22Rv1 (cell line): ENCODE measurements at regions not wholly inside any gene's neighbourhood (a gene's known extent, or its start where the extent isn't known, plus 50 kb on each side); places are given as distances from the start of the nearest gene placed in this dataset.

Source experiments
- H3K27ac ChIP-seq: fragments of 450-650 bp; 2 replicates; pipeline ENCODE4 v1.5.1; 2017
- ZFX ChIP-seq: fragments of 450-650 bp; IDR thresholded peaks from 2 replicates; pipeline ENCODE4 v1.6.1; 2017; ENCODE audit warnings: antibody characterized with exemption, borderline replicate concordance
- TF ChIP-seq, protein P1 (sequence below): fragments of 450-650 bp; IDR thresholded peaks from 2 replicates; pipeline ENCODE4 v1.5.1; 2017; ENCODE audit warnings: mild to moderate bottlenecking

DNA sequence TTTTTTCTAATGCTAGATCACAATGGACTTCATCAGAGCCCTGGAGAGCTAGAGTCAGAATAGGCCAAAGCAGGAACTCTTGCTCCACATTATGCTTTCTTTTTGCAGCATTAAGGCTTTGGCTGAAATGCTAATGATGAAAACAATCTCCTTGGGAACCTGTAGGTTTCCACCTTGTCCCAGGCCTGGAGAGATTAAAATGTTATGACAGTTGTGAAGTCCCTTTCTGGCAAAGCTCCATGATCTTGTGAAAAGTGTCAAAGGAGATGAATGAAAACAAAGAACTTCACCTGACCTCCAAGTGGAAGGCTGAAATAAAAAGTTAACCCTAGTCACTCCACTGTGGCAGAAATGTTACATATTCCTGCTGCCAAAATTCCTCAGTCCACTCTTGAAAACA is 64.0 kb upstream of the LRRC1 start:
- no peak overlapping the region for H3K27ac ChIP-seq
- TF ChIP-seq, protein P1, sequence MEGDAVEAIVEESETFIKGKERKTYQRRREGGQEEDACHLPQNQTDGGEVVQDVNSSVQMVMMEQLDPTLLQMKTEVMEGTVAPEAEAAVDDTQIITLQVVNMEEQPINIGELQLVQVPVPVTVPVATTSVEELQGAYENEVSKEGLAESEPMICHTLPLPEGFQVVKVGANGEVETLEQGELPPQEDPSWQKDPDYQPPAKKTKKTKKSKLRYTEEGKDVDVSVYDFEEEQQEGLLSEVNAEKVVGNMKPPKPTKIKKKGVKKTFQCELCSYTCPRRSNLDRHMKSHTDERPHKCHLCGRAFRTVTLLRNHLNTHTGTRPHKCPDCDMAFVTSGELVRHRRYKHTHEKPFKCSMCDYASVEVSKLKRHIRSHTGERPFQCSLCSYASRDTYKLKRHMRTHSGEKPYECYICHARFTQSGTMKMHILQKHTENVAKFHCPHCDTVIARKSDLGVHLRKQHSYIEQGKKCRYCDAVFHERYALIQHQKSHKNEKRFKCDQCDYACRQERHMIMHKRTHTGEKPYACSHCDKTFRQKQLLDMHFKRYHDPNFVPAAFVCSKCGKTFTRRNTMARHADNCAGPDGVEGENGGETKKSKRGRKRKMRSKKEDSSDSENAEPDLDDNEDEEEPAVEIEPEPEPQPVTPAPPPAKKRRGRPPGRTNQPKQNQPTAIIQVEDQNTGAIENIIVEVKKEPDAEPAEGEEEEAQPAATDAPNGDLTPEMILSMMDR: no peak
- TF ChIP-seq ZFX: no peak

DNA sequence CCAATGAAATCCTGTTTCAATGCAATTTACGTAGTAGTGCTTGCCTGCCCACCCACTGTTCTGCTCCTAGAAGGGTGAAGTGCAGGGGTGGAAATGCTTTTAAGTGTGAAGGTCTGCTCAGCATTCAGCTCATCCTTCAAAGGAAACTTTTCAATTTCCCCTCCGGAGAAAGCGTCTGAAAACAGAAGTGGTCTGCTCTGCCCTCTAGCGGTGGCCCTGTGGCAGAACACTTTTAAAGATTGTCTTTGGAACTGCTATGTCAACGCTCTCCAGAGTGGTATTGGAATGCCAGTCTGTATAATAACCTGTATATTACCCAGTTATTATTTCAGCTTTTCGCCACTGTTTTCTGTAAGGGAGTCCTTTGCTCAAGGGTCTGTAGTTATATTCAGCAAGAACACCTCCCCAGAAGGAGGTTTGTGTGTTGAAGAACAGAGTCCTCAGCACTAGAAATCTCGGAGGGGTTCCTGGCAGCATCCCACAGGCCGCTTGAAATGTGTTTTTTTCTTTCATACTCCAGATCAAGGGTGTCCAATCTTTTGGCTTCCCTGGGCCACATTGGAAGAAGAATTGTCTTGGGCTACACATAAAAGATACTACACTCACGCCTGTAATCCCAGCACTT is 63.1 kb upstream of the KLHL31 start:
- no peak overlapping the region for H3K27ac ChIP-seq

DNA sequence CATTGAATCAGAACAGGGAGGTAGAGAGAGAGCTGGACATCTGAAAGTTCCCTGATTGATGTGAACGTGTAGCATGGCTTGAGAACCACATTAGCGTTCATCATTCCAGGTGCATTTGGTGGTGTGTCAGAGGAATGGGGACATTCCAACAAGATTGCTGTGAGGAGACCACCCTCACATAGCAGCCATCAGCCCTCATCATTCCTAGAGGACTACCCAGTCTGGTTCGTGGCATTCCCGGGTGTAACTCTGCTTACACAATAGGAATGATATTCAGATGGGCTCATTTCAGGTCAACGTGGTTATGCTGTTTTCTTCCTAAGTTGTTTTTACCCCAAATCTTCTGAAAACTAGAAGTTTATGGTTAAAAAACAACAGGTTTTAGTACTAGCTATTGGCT is 62.2 kb upstream of the KLHL31 start:
- no peak for TF ChIP-seq ZFX
- no peak overlapping the region for H3K27ac ChIP-seq

More for the DNA sequence above, 63.1 kb upstream of the KLHL31 start:
- TF ChIP-seq, protein P1: peak; percentile 85
- no peak for TF ChIP-seq ZFX

DNA sequence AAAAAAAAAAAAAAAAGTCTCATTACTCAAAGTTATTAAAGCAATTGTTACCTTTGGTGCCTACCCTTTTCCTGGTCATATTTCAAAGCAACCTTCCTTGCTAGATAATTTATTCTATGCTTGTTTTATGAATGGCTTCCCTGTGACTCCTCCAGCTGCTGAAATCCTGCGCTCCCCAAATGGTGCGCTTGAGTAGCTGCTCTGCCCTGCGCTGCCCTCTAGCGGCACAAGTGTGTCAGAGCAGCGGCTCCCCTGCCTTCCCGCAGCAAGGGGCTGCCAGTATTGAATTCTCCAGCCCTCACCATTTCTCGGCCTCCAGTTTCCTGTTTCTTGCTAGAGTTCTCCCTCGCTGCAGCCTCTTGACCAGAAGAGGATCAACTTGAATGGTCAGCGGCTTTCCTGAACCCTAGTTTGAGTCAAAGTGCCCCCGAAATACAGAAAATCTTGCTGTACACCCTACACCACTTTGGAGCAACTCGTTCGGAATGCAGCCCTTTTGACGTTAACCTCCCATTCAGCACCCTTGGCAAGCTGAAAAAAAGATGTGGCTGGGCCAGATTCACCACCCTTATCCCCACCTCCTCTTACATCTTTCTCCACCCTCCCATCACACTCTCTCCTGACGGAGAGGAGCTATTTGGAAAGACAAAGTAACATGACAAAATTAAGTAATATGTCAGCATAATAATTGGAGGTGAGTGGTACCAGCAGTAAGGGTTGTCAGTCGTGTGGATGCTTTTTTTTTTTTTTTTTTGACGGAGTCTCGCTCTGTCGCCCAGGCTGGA is 60.4 kb upstream of the KLHL31 start:
- no peak overlapping the region for H3K27ac ChIP-seq
- TF ChIP-seq, protein P1: peak; percentile 98
- no peak for TF ChIP-seq ZFX

DNA sequence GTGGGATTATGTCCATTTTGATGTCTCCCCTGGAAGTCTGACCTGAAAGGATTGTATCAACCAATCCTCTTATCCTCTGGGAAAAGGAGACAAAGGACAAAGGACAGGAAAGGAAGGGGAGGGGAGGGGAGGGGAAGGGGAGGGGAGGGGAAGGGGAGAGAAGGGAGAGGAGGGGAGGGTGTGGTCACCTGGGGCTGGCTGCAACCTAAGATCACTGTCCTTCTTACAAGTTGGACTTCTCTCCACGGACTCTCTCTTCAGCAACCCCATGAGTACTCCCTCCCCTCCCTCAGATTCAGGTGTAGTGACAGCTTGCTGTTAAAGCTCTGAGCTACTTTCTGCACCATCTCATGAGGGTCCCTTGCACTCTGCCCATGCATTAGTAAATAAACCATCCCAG is 58.9 kb upstream of the KLHL31 start:
- TF ChIP-seq, protein P1: no peak
- TF ChIP-seq ZFX: no peak

DNA sequence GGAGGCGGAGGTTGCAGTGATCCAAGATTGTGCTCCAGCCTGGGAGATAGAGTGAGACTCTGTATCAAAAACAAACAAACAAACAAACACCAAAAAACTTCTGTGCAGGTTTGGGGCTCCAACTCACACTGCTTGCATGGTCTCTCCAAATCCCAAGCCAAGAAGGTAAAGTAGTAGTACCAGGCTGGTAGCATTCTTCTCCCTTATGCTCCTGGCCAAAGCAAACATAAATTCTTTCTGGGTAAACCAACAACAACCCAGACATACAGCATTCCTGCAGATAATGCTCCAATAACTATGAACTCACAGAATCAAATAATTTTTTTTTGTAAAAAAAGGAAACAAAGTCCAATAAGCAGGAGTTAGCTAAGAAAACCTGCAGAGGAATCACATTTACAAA is 57.8 kb upstream of the KLHL31 start:
- H3K27ac ChIP-seq: peak overlapping the region; percentile 31; the same call in 1 of the 2 replicates

More for the DNA sequence above, 58.9 kb upstream of the KLHL31 start:
- H3K27ac ChIP-seq: no peak overlapping the region

DNA sequence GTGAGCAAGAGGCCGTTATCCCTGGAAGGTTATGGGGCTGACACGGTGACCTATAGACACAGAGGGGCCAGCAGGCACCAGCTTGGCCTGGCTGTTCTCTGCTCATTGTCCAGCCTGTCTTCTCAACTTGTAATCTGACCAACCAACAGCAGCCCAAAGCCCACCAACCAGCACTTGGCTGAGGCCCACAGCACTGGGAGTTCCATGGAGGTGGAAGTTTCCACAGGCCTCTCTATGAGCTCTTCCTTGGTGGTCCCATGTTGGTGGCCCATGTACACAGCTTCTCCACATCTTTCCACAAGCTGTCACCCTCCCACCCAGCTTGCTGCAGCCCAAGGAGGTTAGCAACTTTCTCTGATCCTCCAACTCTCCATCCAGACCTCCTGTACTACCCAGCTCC is 56.2 kb upstream of the KLHL31 start:
- H3K27ac ChIP-seq: no peak overlapping the region
- TF ChIP-seq, protein P1: no peak
- no peak for TF ChIP-seq ZFX

More for the DNA sequence above, 57.8 kb upstream of the KLHL31 start:
- TF ChIP-seq ZFX: no peak
- TF ChIP-seq, protein P1: no peak
